HG03520 (cell line): ENCODE measurements at regions not wholly inside any gene's neighbourhood (a gene's known extent, or its start where the extent isn't known, plus 50 kb on each side); places are given as distances from the start of the nearest gene placed in this dataset.

Experiments used
- ATAC-seq: cut with Tn5 transposase; IDR thresholded peaks from one replicate; pipeline ENCODE4 v1.9.1; 2021; ENCODE audit warnings: mild to moderate bottlenecking, moderate library complexity; ENCODE audit not compliant: unreplicated experiment

GRCh38 chr6:98581705-98582104, 252.7 kb upstream of the POU3F2 start:
- ATAC-seq, result no peak

GRCh38 chr6:98583506-98583905, 250.9 kb upstream of the POU3F2 start:
- no peak for ATAC-seq

DNA sequence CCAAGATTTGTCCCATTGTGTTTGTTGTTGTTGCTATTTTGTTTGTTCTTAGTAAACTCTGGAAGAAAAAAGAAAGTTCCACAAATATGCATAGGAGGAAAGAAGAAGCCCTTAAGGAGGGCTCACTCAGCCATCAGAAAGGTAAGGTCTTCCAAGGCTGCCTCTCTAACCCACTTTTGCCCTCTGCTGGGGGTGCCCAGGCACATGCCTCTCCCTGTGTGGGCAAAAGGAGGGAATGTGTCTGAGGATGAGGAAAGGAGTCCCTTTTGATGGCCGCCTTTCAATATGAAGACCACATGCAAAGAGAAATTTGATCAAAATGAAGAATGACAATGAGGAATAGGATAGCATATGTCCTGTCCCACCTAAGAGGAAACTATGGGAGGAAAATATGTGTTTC, 248.2 kb upstream of the POU3F2 start:
- ATAC-seq, result no peak

DNA sequence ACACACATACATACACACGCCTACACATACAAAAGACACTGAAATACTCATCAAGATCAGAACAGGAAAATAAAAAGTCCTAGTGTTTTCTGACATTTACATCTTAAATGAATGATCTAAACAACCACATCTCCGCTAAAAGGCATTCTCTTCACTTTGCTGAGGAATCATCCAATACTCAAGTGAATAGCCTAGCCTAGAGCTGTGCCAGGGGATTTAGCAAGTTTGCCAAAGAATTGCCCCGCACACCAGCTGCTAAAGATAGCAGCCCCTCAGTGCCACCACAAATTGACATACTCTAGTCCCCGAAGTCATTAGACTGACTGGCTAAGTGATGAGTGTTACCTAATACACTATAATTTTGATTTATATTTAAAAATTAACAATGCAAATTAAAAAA, 246.8 kb upstream of the POU3F2 start:
- no peak for ATAC-seq

DNA sequence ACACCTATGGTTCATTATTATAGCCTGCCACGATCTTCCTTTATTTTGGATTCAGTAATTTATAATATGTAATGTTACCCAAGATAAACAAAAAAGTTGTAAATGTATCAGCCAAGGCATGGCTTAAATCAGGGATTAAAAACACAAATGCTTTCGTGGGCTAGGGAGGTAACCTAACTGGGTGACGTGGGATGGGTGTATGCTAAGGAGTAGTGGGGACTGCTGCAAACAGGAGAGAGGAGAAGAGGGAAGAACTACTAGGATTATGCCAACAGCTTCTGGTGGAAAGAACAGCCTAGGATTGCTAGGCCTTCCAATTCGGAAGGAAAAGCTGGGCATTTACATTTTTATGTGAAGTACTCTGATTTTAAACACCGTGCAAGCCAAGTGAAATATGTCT, 244.8 kb upstream of the POU3F2 start:
- ATAC-seq, result no peak

GRCh38 chr6:98590136-98590681, 244.2 kb upstream of the POU3F2 start:
- no peak for ATAC-seq

GRCh38 chr6:98590997-98591396, 243.4 kb upstream of the POU3F2 start:
- no peak for ATAC-seq

DNA sequence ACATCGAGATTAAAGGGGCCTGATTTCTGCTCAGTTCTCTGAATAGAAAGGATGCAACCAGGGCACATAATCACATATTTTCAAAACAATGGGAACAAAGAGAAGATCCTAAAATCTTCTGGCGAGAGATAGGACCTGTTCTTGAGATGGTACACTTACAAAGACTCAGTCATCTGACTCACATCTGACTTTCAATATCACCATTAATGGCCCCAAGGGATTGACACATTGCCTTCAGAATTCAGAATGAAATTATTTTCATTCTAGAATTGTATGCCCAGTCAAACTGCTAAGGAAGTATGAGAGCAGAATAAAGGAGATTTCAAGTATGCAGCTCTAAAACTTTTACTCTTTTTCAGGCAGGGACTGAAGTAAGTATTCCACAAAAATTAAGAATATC, 240.7 kb upstream of the POU3F2 start:
- ATAC-seq, result no peak

GRCh38 chr6:98601716-98602115, 232.7 kb upstream of the POU3F2 start:
- ATAC-seq, result no peak

DNA sequence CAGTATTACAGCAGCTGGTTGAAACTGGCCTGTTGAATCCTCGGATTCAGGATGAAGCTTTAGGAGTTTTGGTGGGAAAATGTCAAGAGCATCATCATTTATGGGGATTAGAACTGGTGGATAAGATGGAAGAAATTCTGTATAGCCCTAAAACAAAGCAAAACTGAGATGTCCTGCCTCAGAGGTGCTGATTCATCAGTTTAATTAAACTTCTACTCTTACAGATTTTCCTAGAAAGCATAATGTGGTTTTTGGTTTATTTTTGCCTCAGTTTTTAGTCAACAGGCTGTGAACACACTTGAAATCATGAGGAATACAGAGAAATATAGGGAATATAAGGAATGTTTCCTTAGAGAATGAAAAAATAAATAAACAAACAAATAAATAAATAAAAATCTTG, 228.7 kb upstream of the POU3F2 start:
- no peak for ATAC-seq

DNA sequence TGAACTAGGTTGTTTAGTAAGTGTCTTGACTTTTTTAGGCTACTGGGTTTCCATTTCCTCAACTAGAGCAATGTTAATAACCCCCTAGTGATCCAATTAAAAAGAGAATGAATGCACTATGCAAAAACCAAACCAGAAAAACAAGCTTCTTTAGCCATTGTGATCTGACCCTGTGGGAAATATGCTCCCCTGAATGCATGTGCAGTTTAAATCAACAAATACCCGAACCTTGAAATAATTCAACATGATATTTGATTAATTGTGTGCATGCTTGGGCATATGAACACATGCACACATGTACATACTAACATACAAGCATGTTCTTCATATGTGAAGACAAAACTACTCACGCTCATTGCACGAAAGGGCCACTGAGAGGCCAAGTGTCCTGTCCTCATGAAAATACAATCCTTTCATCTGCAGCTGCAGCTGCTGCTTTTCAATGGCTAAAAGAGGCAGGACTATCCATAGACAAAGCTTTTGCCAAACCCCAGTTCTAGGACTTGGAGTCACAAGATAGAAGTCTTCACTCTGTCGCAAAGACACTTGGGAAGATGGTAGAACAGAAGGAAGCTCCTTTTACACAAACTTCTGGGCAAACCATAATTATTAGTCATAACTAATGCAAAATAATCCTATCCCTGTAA, 207.1 kb upstream of the POU3F2 start:
- ATAC-seq, result no peak

- no peak for ATAC-seq
Measured at GRCh38 chr6:98633886-98634285, 200.5 kb upstream of the POU3F2 start.

DNA sequence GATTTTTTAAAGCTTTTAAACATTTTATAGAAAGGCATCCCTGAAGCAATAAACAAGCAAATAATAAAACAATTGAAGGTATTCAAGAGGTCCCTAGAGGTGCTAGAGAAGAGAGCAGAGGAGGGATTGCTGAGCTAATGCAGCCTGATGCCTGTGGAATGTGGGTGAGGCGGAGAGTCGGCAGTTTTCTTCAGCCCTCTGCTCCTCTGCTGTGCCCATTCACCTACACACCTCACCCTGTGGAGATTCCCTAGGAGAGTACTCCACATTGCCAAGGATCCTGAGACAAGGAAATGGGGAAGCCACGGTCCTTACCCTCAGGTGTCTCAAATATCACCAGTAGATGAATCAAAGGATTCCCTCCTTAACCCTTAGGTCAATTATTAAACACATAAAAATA, 199.8 kb upstream of the POU3F2 start:
- no peak for ATAC-seq

GRCh38 chr6:98635191-98635590, 199.2 kb upstream of the POU3F2 start:
- no peak for ATAC-seq

DNA sequence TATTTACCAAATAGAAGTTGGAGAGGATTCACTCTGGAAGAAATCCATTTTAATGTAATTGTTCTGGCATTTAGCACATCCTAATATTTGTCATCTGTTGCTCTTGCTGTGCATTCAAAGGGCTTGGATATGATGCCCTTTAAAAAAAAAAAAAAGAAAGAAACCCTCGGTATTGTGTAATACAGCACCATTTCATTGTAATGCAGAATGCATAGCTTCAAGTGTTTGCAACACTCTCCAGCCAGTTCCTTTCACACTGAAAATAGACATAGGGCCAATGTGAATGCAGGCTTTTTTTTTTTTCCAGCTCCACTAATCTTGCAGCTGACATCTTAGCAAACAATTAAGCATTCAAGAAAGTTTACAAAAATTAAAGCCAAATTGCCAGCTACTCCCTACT, 197.4 kb upstream of the POU3F2 start:
- no peak for ATAC-seq

GRCh38 chr6:98639089-98639635, 195.2 kb upstream of the POU3F2 start:
- no peak for ATAC-seq

DNA sequence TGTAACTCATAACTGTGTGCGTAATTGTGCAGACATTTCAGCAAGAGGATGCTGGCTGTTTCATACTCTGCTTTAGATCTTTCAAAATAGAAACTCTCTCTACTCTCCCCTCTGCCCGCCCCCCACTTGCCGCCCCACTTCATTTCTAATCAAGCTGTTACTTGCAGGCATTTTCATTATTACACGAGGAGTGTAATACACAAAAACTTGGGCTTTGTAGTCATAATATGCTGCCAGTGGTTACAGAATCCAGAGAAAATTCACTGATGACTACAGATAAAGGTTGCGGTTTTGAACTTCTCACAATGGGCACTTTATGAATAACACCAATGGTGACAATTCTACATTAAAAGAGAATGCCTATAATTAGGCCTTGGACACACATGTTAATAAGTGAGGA, 194.0 kb upstream of the POU3F2 start:
- ATAC-seq, result no peak

GRCh38 chr6:98641949-98642719, 192.2 kb upstream of the POU3F2 start:
- no peak for ATAC-seq

GRCh38 chr6:98644063-98644462, 190.3 kb upstream of the POU3F2 start:
- no peak for ATAC-seq

- no peak for ATAC-seq
Measured at GRCh38 chr6:98648211-98648914, 186.0 kb upstream of the POU3F2 start.

GRCh38 chr6:98650941-98651340, 183.4 kb upstream of the POU3F2 start:
- no peak for ATAC-seq

DNA sequence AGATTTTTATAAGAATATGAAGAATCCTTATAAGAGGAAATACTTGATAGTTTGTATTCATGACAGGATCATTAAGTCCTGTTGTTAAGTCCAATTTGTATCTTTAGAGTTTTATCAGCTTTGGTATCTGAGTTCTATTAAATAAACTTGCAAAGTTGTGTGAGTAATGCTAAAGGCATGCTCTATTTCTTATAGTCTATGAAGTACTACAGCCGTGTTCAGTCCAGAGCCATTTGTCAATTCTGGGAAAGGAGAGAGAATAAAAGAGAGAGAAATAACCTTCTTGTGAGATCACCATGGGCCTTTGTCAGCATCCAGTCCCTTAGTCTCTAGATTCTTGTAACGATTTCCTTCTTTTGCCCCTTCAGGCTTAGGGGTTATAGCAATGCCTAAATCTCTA, 181.2 kb upstream of the POU3F2 start:
- ATAC-seq, result no peak
